ENCODE measurements at regions not wholly inside any gene's neighbourhood (a gene's known extent, or its start where the extent isn't known, plus 50 kb on each side); places are given as distances from the start of the nearest gene placed in this dataset.

DNA sequence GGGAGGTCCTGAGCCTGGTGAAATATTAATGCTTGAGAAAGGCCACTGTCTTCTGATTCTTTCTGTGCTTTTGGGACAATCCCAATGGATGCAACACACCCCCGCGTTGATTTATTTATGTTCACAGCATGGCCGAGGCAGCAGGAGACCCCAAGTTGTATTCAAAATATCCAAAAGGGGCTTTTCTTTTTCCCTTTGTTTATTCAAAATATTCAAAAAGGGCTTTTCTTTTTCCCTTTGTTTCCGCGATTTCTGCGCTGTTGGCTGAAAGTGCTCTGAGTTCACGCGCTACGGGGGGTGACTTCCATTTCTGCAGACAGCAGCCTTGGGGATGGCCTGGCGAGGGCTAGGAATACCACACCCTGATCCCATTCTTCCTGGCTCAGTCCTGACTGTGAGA lies 59.5 kb upstream of the PPP2R3B start:
- TF ChIP-seq, protein P1, sequence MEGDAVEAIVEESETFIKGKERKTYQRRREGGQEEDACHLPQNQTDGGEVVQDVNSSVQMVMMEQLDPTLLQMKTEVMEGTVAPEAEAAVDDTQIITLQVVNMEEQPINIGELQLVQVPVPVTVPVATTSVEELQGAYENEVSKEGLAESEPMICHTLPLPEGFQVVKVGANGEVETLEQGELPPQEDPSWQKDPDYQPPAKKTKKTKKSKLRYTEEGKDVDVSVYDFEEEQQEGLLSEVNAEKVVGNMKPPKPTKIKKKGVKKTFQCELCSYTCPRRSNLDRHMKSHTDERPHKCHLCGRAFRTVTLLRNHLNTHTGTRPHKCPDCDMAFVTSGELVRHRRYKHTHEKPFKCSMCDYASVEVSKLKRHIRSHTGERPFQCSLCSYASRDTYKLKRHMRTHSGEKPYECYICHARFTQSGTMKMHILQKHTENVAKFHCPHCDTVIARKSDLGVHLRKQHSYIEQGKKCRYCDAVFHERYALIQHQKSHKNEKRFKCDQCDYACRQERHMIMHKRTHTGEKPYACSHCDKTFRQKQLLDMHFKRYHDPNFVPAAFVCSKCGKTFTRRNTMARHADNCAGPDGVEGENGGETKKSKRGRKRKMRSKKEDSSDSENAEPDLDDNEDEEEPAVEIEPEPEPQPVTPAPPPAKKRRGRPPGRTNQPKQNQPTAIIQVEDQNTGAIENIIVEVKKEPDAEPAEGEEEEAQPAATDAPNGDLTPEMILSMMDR (IDR thresholded peaks at IDR 0.05): no peak
- TF ChIP-seq POLR2A (IDR thresholded peaks at IDR 0.05): no peak

All from lower leg skin (tissue), 3 donors.